A673 (cell line): ENCODE measurements at regions not wholly inside any gene's neighbourhood (a gene's known extent, or its start where the extent isn't known, plus 50 kb on each side); places are given as distances from the start of the nearest gene placed in this dataset.
"Not testable (repeated sequence)": the region's sequence is repeated elsewhere in the genome, so short reads cannot be mapped to it uniquely, and the experiment has no call there.

Experiments
- BruUV-seq: library from RNA; stranded (reverse); fragments of 400-500 nt; replicated peaks from 2 replicates; lab custom pipeline; 2021; lab: Mats Ljungman, UMichigan
- CTCF ChIA-PET: fragments of 300-600 bp; sonication (Branson Sonifier 250); formaldehyde crosslinking; loops from one replicate; lab custom pipeline; 2022; ENCODE audit warnings: antibody characterized with exemption; lab: Charles Lee
- POLR2A ChIA-PET: fragments of 300-600 bp; sonication (Branson Sonifier 250); formaldehyde crosslinking; loops from one replicate; lab custom pipeline; 2022; ENCODE audit warnings: antibody characterized with exemption; ENCODE audit not compliant: low non-redundant PET; lab: Charles Lee
- DNase-seq: peaks from one replicate; pipeline ENCODE4 v3.0.0-alpha.2; 2015; ENCODE audit warnings: low spot score
- H3K27ac ChIP-seq: fragments of 200-600 bp; sonication (generic); 2 replicates; pipeline ENCODE4 v1.5.1; 2016; ENCODE audit warnings: mixed run types, low read depth, mild to moderate bottlenecking, mixed read lengths, antibody characterized with exemption, low read length; ENCODE audit not compliant: poor library complexity, severe bottlenecking
- H3K27me3 ChIP-seq: fragments of 200-600 bp; sonication (generic); replicated peaks from 2 replicates; pipeline ENCODE4 v1.6.1; 2017; ENCODE audit warnings: mixed run types, low read depth, mild to moderate bottlenecking, mixed read lengths, antibody characterized with exemption, low read length; ENCODE audit not compliant: insufficient read depth, poor library complexity
- H3K36me3 ChIP-seq: fragments of 200-600 bp; sonication (generic); 2 replicates; pipeline ENCODE4 v1.6.1; 2016; ENCODE audit warnings: mixed run types, mild to moderate bottlenecking, mixed read lengths, antibody characterized with exemption, low read length; ENCODE audit not compliant: insufficient read depth, poor library complexity, severe bottlenecking
- H3K4me1 ChIP-seq: fragments of 200-600 bp; sonication (generic); 2 replicates; pipeline ENCODE4 v1.6.1; 2017; ENCODE audit warnings: mixed run types, mild to moderate bottlenecking, mixed read lengths, antibody characterized with exemption, low read length; ENCODE audit not compliant: insufficient read depth, poor library complexity, severe bottlenecking
- H3K4me3 ChIP-seq: fragments of 200-600 bp; sonication (generic); 2 replicates; pipeline ENCODE4 v1.5.1; 2016; ENCODE audit warnings: low read depth, mixed run types, mild to moderate bottlenecking, mixed read lengths, low read length; ENCODE audit not compliant: poor library complexity, severe bottlenecking
- H3K9me3 ChIP-seq: fragments of 200-600 bp; sonication (generic); 2 replicates; pipeline ENCODE4 v1.6.1; 2016; ENCODE audit warnings: mixed run types, low read depth, mild to moderate bottlenecking, mixed read lengths, antibody characterized with exemption, low read length; ENCODE audit not compliant: poor library complexity, severe bottlenecking
- CTCF ChIP-seq: fragments of 300-800, 200-600 bp; sonication (generic); conservative IDR thresholded peaks from 2 replicates; pipeline ENCODE4 v1.5.1; 2017; ENCODE audit warnings: low read depth, mild to moderate bottlenecking, antibody characterized with exemption, low read length, moderate library complexity, mixed read lengths
- EZH2 ChIP-seq: fragments of 200-600 bp; sonication (generic); IDR thresholded peaks from 2 replicates; pipeline ENCODE4 v1.6.1; 2017; ENCODE audit warnings: borderline replicate concordance, low read depth, mild to moderate bottlenecking, mixed read lengths, antibody characterized with exemption, low read length; ENCODE audit not compliant: poor library complexity, severe bottlenecking
- intact Hi-C: fragments of 100-400 bp; cut with micrococcal nuclease; formaldehyde crosslinking; loops from one replicate; pipeline ENCODE4 v1.10.0; 2022; ENCODE audit not compliant: unreplicated experiment

DNA sequence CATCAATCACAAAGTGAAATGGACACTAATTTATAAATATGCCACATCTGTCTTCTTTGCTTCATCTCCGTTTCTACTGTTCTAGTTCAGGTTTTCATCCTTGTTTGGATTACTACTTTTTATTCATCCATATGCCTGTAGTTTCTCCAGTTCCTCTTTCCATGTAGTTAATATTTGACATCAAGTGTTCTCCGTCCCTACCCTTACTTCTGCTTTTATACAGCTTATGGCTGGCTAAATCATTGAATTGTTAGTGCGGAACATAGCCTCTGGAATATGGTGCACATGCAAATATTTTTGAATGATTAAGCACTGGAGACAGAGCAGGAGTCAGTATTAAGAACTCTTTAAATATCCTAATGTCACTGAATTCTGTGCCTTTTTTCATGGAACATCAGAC is 230.0 kb upstream of the PPP1R3A start:
- Histone ChIP-seq H3K9me3 (no peaks in the 10 kb centered on the region), H3K36me3 (no peaks in the 10 kb centered on the region), H3K27ac (no peak overlapping the region), H3K4me1 (no peaks in the 10 kb centered on the region), H3K4me3 (no peak overlapping the region), H3K27me3 (peaks cover 16% of the 10 kb centered on the region)
- intact Hi-C loops = no loop called here
- no TSS peak for BruUV-seq
- no peak for DNase-seq
- ChIA-PET POLR2A (no interaction called here), CTCF (no interaction called here)
- no peak for TF ChIP-seq CTCF
- no peak for TF ChIP-seq EZH2

GRCh38 chr7:114141415-114141814 is 222.6 kb upstream of the PPP1R3A start:
- Histone ChIP-seq H3K27me3 (peaks cover 3% of the 10 kb centered on the region), H3K4me1 (no peaks in the 10 kb centered on the region), H3K9me3 (no peaks in the 10 kb centered on the region), H3K4me3 (no peak overlapping the region), H3K27ac (no peak overlapping the region), H3K36me3 (no peaks in the 10 kb centered on the region)
- POLR2A ChIA-PET = no interaction called here
- CTCF ChIA-PET = no interaction called here
- intact Hi-C loops = no loop called here
- BruUV-seq = no TSS peak
- DNase-seq = no peak
- TF ChIP-seq CTCF (no peak), EZH2 (no peak)

DNA sequence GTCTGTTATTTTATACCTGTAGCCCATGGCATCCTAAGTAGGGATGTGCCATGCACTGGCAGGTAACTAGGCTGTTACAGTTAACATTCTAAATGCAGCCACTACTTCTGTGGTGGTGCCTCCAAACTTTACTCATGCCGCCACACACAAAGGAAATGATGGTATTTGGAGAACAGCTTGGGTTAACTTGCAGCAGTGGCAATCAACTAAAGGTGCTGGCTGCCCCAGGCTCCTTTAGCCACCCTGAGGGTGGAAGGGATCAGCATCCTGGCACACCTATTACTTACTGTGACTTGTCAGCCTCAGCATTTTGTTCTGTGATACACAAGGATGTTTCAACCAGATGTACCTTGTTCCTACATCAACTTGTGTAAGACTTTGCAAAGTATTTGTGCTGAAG is 221.8 kb upstream of the PPP1R3A start:
- Histone ChIP-seq H3K4me3 (no peak overlapping the region), H3K27ac (no peak overlapping the region), H3K4me1 (no peaks in the 10 kb centered on the region), H3K9me3 (no peaks in the 10 kb centered on the region), H3K27me3 (no peaks in the 10 kb centered on the region), H3K36me3 (no peaks in the 10 kb centered on the region)
- ChIA-PET POLR2A (no interaction called here), CTCF (no interaction called here)
- TF ChIP-seq CTCF (no peak), EZH2 (no peak)
- no TSS peak for BruUV-seq
- intact Hi-C loops = no loop called here
- DNase-seq = no peak

GRCh38 chr7:114139690-114140089 is 220.9 kb upstream of the PPP1R3A start:
- H3K9me3 ChIP-seq, H3K27ac ChIP-seq, POLR2A ChIA-PET, H3K36me3 ChIP-seq, H3K27me3 ChIP-seq, H3K4me3 ChIP-seq, DNase-seq, intact Hi-C loops, BruUV-seq, H3K4me1 ChIP-seq: not testable (repeated sequence)
- CTCF ChIA-PET = interaction anchor here (0.7 kb wide), 1 partner anchor 58 kb away, joined by 3 read pairs; no protein-coding TSS in a partner anchor
